Coronary artery (tissue), 2 donors: ENCODE measurements at regions not wholly inside any gene's neighbourhood (a gene's known extent, or its start where the extent isn't known, plus 50 kb on each side); places are given as distances from the start of the nearest gene placed in this dataset.

Experiments
- DNase-seq: peaks from one replicate; pipeline ENCODE4 v3.0.0-alpha.2; 2017; ENCODE audit warnings: low spot score
- H3K27ac ChIP-seq, 2 donors: fragments of 200-600 bp; sonication (generic); one replicate each; pipeline ENCODE4 v1.5.1; 2016 to 2019
- H3K4me3 ChIP-seq: fragments of 200-600 bp; sonication (generic); 2 replicates; pipeline ENCODE4 v1.5.1; 2016; ENCODE audit warnings: mild to moderate bottlenecking, moderate library complexity
- CTCF ChIP-seq: fragments of 200-600 bp; sonication (generic); IDR thresholded peaks from one replicate; pipeline ENCODE4 v1.5.1; 2019; ENCODE audit warnings: antibody characterized with exemption

GRCh38 chr5:68707575-68707974, 386.2 kb upstream of the SLC30A5 start:
- no peak overlapping the region for H3K4me3 ChIP-seq
- no peak for DNase-seq
- TF ChIP-seq CTCF = no peak
- no peak overlapping the region for H3K27ac ChIP-seq

- Histone ChIP-seq H3K4me3 (no peak overlapping the region), H3K27ac (no peak overlapping the region)
- TF ChIP-seq CTCF = no peak
- no peak for DNase-seq
Observed at GRCh38 chr5:68708156-68708841, 385.5 kb upstream of the SLC30A5 start.

GRCh38 chr5:68708842-68709170, 385.0 kb upstream of the SLC30A5 start:
- Histone ChIP-seq H3K27ac (no peak overlapping the region), H3K4me3 (no peak overlapping the region)
- TF ChIP-seq CTCF = no peak
- DNase-seq = no peak

- no peak for TF ChIP-seq CTCF
Observed at GRCh38 chr5:68709239-68709638, 384.6 kb upstream of the SLC30A5 start.

GRCh38 chr5:68710514-68710913, 383.3 kb upstream of the SLC30A5 start:
- no peak overlapping the region for H3K27ac ChIP-seq
- H3K4me3 ChIP-seq = no peak overlapping the region
- no peak for DNase-seq
- TF ChIP-seq CTCF = no peak

More at GRCh38 chr5:68709239-68709638, 384.6 kb upstream of the SLC30A5 start:
- DNase-seq = no peak
- H3K4me3 ChIP-seq = no peak overlapping the region
- no peak overlapping the region for H3K27ac ChIP-seq

GRCh38 chr5:68711293-68712200, 382.3 kb upstream of the SLC30A5 start:
- TF ChIP-seq CTCF = no peak
- DNase-seq = no peak
- H3K4me3 ChIP-seq = no peak overlapping the region
- H3K27ac ChIP-seq = no peak overlapping the region

- no peak for DNase-seq
- H3K4me3 ChIP-seq = no peak overlapping the region
- no peak overlapping the region for H3K27ac ChIP-seq
- no peak for TF ChIP-seq CTCF
Observed at GRCh38 chr5:68714810-68715209, 379.0 kb upstream of the SLC30A5 start.
